Stromal cell of bone marrow (primary cell): ENCODE measurements at regions not wholly inside any gene's neighbourhood (a gene's known extent, or its start where the extent isn't known, plus 50 kb on each side); places are given as distances from the start of the nearest gene placed in this dataset.
"Not testable (repeated sequence)": the region's sequence is repeated elsewhere in the genome, so short reads cannot be mapped to it uniquely, and the experiment has no call there.

Source experiments
- DNase-seq: peaks from one replicate; pipeline ENCODE4 v3.0.0-alpha.2; 2012; ENCODE audit warnings: low read depth

- DNase-seq: no peak
Measured at GRCh38 chr6:68237205-68237604, 397.9 kb upstream of the ADGRB3 start.

- DNase-seq: no peak
Measured at GRCh38 chr6:68235326-68235784, 399.7 kb upstream of the ADGRB3 start.

GRCh38 chr6:68233623-68234022, 401.5 kb upstream of the ADGRB3 start:
- DNase-seq: no peak

GRCh38 chr6:68229566-68229965, 405.5 kb upstream of the ADGRB3 start:
- no peak for DNase-seq

- DNase-seq: no peak
Measured at GRCh38 chr6:68226460-68226859, 408.6 kb upstream of the ADGRB3 start.

- no peak for DNase-seq
Measured at GRCh38 chr6:68225729-68226128, 409.4 kb upstream of the ADGRB3 start.

GRCh38 chr6:68211242-68211795, 423.8 kb upstream of the ADGRB3 start:
- DNase-seq: no peak

GRCh38 chr6:68207612-68208011, 427.5 kb upstream of the ADGRB3 start:
- DNase-seq: not testable (repeated sequence)

- no peak for DNase-seq
Measured at GRCh38 chr6:68200929-68201328, 434.2 kb upstream of the ADGRB3 start.

- DNase-seq: no peak
Measured at GRCh38 chr6:68197356-68197755, 437.7 kb upstream of the ADGRB3 start.

- no peak for DNase-seq
Measured at GRCh38 chr6:68196645-68197044, 438.4 kb upstream of the ADGRB3 start.

GRCh38 chr6:68195753-68196152, 439.3 kb upstream of the ADGRB3 start:
- DNase-seq: not testable (repeated sequence)

GRCh38 chr6:68194846-68195478, 440.1 kb upstream of the ADGRB3 start:
- DNase-seq: no peak

- no peak for DNase-seq
Measured at GRCh38 chr6:68192988-68193387, 442.1 kb upstream of the ADGRB3 start.

- DNase-seq: no peak
Measured at GRCh38 chr6:68189217-68189815, 445.8 kb upstream of the ADGRB3 start.

GRCh38 chr6:68186870-68187269, 448.2 kb upstream of the ADGRB3 start:
- no peak for DNase-seq

- DNase-seq: no peak
Measured at GRCh38 chr6:68182386-68182785, 452.7 kb upstream of the ADGRB3 start.

- not testable (repeated sequence) for DNase-seq
Measured at GRCh38 chr6:68181027-68181426, 454.1 kb upstream of the ADGRB3 start.

GRCh38 chr6:68173616-68174015, 461.5 kb upstream of the ADGRB3 start:
- no peak for DNase-seq

GRCh38 chr6:68169922-68170321, 465.2 kb upstream of the ADGRB3 start:
- DNase-seq: no peak

GRCh38 chr6:68167604-68168003, 467.5 kb upstream of the ADGRB3 start:
- no peak for DNase-seq

GRCh38 chr6:68160812-68161211, 474.3 kb upstream of the ADGRB3 start:
- DNase-seq: not testable (repeated sequence)

GRCh38 chr6:68160348-68160747, 474.7 kb upstream of the ADGRB3 start:
- no peak for DNase-seq

GRCh38 chr6:68159433-68159832, 475.6 kb upstream of the ADGRB3 start:
- DNase-seq: no peak
